ENCODE measurements at regions not wholly inside any gene's neighbourhood (a gene's known extent, or its start where the extent isn't known, plus 50 kb on each side); places are given as distances from the start of the nearest gene placed in this dataset.

GRCh38 chr17:34502426-34502825, 77.0 kb upstream of the TMEM132E start:
- H3K27ac Mint-ChIP-seq: no peak overlapping the region
- H3K9me3 Mint-ChIP-seq: no peaks in the 10 kb centered on the region
- H3K4me1 Mint-ChIP-seq: no peaks in the 10 kb centered on the region
- no peaks in the 10 kb centered on the region for H3K36me3 Mint-ChIP-seq
- TF ChIP-seq, protein P1, sequence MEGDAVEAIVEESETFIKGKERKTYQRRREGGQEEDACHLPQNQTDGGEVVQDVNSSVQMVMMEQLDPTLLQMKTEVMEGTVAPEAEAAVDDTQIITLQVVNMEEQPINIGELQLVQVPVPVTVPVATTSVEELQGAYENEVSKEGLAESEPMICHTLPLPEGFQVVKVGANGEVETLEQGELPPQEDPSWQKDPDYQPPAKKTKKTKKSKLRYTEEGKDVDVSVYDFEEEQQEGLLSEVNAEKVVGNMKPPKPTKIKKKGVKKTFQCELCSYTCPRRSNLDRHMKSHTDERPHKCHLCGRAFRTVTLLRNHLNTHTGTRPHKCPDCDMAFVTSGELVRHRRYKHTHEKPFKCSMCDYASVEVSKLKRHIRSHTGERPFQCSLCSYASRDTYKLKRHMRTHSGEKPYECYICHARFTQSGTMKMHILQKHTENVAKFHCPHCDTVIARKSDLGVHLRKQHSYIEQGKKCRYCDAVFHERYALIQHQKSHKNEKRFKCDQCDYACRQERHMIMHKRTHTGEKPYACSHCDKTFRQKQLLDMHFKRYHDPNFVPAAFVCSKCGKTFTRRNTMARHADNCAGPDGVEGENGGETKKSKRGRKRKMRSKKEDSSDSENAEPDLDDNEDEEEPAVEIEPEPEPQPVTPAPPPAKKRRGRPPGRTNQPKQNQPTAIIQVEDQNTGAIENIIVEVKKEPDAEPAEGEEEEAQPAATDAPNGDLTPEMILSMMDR (IDR thresholded peaks at IDR 0.05; ENCODE audit: unreplicated experiment): no peak
- no peak for DNase-seq (ENCODE audit: low spot score in 2 of 2, unreplicated experiment in 2 of 2)
- no peak overlapping the region for H3K4me3 Mint-ChIP-seq
- H3K27me3 Mint-ChIP-seq (ENCODE audit: low read depth): peaks cover 51% of the 10 kb centered on the region

DNA sequence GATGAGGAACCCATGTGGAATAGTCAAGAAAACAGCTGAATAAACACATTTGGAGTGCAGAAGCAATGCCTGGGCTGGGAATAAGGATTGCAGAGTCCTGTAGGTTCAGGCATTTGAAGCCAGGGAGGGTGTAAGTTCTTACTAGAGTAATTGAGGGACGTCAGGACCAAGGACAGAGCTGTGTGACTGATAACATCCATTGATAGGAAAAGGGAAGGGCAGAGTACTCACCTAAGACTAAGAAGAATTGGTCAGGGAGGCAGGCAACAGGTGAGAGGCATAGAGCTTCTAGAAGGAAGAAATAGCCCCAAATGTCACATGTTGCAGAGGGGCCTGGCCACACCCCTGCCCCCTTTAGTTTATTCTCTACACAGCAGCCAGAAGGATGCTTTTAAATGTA, 79.8 kb upstream of the TMEM132E start:
- no peaks in the 10 kb centered on the region for H3K4me1 Mint-ChIP-seq
- no peak overlapping the region for H3K4me3 Mint-ChIP-seq
- H3K9me3 Mint-ChIP-seq: no peaks in the 10 kb centered on the region
- no peak for DNase-seq (ENCODE audit: low spot score in 2 of 2, unreplicated experiment in 2 of 2)
- peaks cover 45% of the 10 kb centered on the region for H3K27me3 Mint-ChIP-seq (ENCODE audit: low read depth)
- TF ChIP-seq, protein P1 (IDR thresholded peaks at IDR 0.05; ENCODE audit: unreplicated experiment): no peak
- H3K27ac Mint-ChIP-seq: no peak overlapping the region
- no peaks in the 10 kb centered on the region for H3K36me3 Mint-ChIP-seq

DNA sequence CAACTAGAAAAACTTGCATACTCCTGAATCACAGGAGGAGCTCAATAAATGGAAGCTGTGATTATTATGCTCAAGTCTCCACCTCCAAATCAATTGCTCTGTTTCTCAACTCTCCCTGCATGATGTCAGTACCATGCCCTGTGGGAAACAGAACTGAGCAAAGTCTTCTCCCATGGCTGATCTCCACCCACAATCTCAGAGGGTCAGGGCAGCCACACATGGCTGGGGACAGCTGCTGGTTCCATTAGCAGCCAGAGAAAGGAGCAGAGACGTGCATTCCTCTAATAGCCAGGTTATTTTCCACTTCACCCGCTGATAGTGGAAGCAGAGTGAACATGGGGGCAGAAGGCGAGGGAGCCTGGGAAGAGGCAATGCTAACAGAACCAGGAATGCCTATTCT, 85.5 kb upstream of the TMEM132E start:
- TF ChIP-seq, protein P1 (IDR thresholded peaks at IDR 0.05; ENCODE audit: unreplicated experiment): no peak
- Mint-ChIP-seq H3K27me3 (ENCODE audit: low read depth) (peaks cover 70% of the 10 kb centered on the region), H3K4me1 (no peaks in the 10 kb centered on the region), H3K9me3 (no peaks in the 10 kb centered on the region), H3K27ac (no peak overlapping the region), H3K36me3 (no peaks in the 10 kb centered on the region), H3K4me3 (no peak overlapping the region)
- DNase-seq (ENCODE audit: low spot score in 2 of 2, unreplicated experiment in 2 of 2): no peak

DNA sequence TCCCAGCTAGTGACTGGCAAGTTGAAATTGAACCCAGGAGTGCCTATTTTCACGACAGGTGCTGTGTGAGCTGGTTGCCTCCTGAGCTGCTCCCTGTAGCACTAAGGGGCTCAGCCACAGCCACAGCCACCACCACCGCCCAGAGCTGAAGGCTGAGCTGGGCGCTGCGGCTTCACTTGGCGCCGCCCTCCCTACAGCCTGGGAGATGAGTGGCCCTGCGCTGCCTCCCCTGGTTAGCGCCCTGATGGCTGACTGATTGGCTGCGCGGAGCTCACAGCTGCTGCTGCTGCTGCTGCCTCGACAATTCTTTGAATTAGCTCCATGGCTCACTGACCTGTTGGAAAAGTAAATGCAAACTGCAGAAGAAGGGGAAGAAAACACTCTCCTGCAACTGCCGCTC, 91.8 kb upstream of the TMEM132E start:
- no peak for DNase-seq (ENCODE audit: low spot score in 2 of 2, unreplicated experiment in 2 of 2)
- H3K27ac Mint-ChIP-seq: no peak overlapping the region
- no peaks in the 10 kb centered on the region for H3K36me3 Mint-ChIP-seq
- H3K9me3 Mint-ChIP-seq: no peaks in the 10 kb centered on the region
- H3K4me1 Mint-ChIP-seq: no peaks in the 10 kb centered on the region
- H3K4me3 Mint-ChIP-seq: no peak overlapping the region
- TF ChIP-seq, protein P1 (IDR thresholded peaks at IDR 0.05; ENCODE audit: unreplicated experiment): no peak
- peaks cover 83% of the 10 kb centered on the region for H3K27me3 Mint-ChIP-seq (ENCODE audit: low read depth)

GRCh38 chr17:34486761-34487160, 92.6 kb upstream of the TMEM132E start:
- Mint-ChIP-seq H3K9me3 (no peaks in the 10 kb centered on the region), H3K27me3 (ENCODE audit: low read depth) (peaks cover 83% of the 10 kb centered on the region), H3K4me3 (no peak overlapping the region), H3K36me3 (no peaks in the 10 kb centered on the region), H3K27ac (no peak overlapping the region), H3K4me1 (no peaks in the 10 kb centered on the region)
- DNase-seq (ENCODE audit: low spot score in 2 of 2, unreplicated experiment in 2 of 2): no peak
- TF ChIP-seq, protein P1 (IDR thresholded peaks at IDR 0.05; ENCODE audit: unreplicated experiment): no peak

GRCh38 chr17:34485999-34486398, 93.4 kb upstream of the TMEM132E start:
- TF ChIP-seq, protein P1 (IDR thresholded peaks at IDR 0.05; ENCODE audit: unreplicated experiment): no peak
- Mint-ChIP-seq H3K9me3 (no peaks in the 10 kb centered on the region), H3K4me3 (no peak overlapping the region), H3K27me3 (ENCODE audit: low read depth) (peaks cover 84% of the 10 kb centered on the region), H3K27ac (no peak overlapping the region), H3K36me3 (no peaks in the 10 kb centered on the region), H3K4me1 (no peaks in the 10 kb centered on the region)
- DNase-seq (ENCODE audit: low spot score in 2 of 2, unreplicated experiment in 2 of 2): no peak

Measured in mesothelial cell of epicardium (in vitro differentiated cells).